Stimulated activated CD4-positive, alpha-beta T cell treated with anti-CD3 and anti-CD28 coated beads, Interleukin-1b, Interleukin-23, amount 100 ng/mL, for 24 hours (primary cell): ENCODE measurements at regions not wholly inside any gene's neighbourhood (a gene's known extent, or its start where the extent isn't known, plus 50 kb on each side); places are given as distances from the start of the nearest gene placed in this dataset.

Experiments
- DNase-seq, 4 experiments: peaks; one replicate each; pipeline ENCODE4 v3.0.0-alpha.2; 2020; ENCODE audit warnings: low read depth in 4 of 4, low spot score in 1 of 4

- no peak for DNase-seq
Measured at GRCh38 chr10:107440741-107441140, 276.2 kb upstream of the SORCS1 start.

DNA sequence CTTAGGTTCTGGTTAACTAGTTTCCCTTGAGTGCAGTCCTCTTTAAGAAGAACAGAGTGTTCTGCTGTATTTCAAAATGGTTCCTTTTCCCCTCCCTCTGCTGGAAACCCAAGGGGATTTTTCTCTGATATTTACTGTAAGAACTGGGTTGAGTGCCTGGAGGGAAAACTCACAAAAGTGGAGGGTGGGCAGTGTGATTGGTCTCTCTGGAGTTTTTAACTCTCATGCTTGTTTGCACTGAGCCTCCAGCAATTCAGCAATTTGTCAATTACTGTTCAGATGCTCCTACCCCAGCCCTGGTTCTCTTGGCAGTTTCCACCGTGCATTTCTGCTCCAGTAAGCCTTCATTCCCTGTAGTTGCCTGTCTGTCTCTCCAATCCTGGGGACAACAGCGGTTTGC lies 273.4 kb upstream of the SORCS1 start:
- no peak for DNase-seq

GRCh38 chr10:107436568-107436967 lies 272.1 kb upstream of the SORCS1 start:
- DNase-seq: no peak

DNA sequence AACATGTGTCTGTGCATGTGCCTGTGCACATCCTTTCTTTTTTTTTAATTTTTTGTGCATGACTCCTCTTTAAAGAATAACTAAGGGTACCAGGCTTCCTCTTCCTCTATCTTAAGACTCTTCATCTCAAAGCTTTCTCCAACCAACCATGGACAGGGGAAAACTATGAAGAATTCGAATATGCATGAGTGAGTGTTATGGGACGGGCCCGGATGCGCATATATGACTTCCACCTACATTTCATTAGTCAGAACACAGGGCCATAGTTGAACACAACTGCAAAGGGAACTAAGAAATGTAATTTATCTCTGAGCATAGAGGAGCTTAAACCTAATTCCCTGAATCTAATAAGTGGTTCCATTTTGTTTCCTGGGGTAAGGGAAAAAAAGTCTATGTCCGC lies 270.3 kb upstream of the SORCS1 start:
- no peak for DNase-seq

- no peak for DNase-seq
Measured at GRCh38 chr10:107434201-107434600, 269.7 kb upstream of the SORCS1 start.

DNA sequence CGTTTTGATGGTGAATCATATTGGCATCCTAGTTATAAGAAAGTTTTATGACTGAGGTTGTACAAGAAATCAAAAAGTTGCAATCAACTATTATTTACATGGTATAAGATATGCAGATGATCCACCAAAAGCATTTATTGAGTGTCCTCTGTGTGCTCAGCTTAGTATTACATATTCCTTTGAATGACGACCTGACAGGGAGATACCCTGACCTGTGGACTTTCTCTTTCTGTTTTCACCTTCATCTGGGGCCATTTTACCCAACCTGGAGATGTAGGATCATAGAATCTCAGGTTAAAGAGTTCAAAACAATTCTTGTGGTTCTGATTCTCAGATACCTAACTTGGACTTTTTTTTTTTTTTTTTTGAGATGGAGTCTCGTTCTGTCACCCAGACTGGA lies 269.1 kb upstream of the SORCS1 start:
- no peak for DNase-seq

DNA sequence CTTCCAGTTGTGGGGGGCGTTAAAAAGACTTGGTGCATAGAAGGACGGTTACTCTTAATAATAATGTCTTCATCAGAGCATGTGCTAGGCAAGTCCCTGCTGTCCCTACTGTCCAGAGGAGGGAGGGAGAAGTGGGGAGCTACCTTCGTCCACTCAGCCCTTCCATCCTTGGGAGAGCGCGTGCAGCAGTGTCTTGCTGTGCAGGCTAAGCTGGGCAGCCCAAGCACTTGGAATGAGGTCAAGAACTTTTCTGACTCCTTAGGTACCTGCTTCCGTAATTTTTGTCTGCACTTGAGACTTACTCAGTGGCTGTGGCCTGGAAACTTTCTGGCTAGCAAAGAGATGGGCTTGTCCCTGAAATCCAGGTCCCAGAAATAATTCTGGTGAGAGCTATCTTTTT lies 265.9 kb upstream of the SORCS1 start:
- no peak for DNase-seq

GRCh38 chr10:107427016-107427415 lies 262.5 kb upstream of the SORCS1 start:
- DNase-seq: no peak

DNA sequence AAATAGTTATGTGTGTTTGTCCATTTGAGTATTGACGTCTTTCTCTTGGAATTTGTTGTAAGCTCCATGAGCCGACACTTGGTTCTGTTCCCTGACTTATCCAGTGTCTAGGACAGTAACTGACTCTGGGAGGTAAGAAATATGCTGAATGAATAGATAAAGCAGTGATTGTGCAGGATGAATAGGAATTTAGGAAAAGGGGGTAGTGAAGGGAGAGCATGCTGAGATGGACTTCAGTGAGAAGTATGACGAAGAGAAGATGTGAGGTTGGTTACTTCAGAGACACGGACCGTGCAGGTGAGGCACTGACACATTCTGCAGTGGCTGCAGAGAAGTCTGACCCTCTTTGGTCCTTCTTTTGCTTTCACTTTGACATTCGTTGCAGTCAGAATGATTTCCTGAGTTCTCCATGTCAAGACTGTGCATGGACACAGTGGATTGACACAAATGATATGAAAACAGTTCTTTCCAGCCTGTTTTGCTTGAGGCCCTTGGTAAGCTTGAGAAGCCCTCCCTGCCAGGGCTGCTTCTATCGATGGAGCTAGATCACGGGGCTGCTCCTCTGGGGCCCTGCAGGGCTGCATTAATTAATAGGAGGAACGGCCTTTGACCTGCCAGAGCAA lies 261.5 kb upstream of the SORCS1 start:
- no peak for DNase-seq

GRCh38 chr10:107424628-107425027 lies 260.1 kb upstream of the SORCS1 start:
- no peak for DNase-seq

DNA sequence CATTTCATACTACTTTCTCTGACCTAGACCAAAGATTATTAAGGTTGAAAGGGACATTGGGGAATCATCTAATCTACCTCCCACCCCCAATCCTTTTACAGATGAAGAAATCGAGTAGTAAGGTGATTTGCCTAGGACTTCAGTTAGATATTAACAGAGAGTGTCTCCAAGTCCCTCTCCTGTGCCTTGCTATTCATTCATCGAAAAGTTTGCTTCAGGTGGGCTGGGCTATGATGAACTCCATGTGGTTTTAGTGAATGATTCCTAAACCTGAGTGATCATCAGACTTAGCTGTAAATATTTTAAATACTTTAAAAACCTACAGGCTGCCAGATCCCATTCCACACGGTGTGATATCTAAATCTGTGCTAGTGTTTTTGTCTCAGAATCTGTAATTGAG lies 259.4 kb upstream of the SORCS1 start:
- DNase-seq: no peak

- DNase-seq: no peak
Measured at GRCh38 chr10:107422681-107423080, 258.2 kb upstream of the SORCS1 start.

- DNase-seq: no peak
Measured at GRCh38 chr10:107420196-107420595, 255.7 kb upstream of the SORCS1 start.

DNA sequence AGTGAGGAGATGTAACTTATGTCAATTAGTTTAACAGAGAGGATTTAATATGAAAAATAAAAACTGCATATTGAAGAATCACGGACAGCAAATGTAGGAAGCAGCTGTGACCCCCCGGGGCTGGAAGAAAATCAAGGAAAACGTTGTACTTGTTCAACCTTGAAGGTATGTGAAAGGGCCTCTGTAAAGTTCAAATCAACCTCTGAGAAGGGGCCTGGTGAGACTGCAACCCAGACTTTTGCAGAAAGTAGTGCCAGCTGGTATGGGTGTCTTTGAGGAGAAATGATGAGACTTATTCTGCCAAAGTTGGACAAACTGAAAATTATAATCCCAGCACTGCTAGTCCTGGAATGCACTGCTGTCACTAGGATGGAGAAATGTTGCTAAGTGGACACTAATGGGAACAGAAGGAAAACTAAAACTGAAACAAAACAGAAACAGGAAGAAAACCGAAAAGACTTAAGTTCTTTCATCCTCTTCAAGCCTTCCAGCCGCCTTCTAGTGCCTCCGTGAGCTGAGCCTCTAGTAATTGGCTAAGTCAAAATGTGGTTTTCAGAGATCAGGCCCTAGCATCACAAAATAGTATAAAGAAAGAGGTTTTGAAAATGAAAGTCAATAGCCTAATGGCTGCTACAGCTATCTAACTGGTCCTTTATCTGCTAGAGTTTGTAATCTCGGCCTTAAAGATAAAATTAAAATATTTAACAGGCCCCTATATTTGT lies 253.7 kb upstream of the SORCS1 start:
- no peak for DNase-seq

GRCh38 chr10:107417446-107417845 lies 252.9 kb upstream of the SORCS1 start:
- DNase-seq: no peak

GRCh38 chr10:107415446-107415845 lies 250.9 kb upstream of the SORCS1 start:
- DNase-seq: no peak

DNA sequence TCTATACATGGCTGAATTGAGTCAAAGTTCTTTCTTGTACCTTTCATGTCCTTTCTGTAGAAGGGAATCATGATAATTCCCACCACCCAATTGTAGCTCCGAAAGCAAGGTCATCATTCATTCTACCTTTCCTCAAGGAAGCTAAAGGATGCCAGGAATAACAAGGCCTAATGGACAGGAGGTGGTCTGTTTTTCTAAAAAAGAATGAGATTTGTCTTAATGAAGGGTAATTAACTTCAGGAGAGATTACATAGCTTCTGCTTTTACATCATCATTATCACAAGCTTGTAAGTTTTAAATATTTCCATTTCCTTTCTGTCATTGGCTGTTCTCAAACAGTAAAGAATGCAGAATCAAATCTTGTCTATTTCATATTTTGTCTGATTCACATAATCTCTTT lies 249.5 kb upstream of the SORCS1 start:
- DNase-seq: no peak

DNA sequence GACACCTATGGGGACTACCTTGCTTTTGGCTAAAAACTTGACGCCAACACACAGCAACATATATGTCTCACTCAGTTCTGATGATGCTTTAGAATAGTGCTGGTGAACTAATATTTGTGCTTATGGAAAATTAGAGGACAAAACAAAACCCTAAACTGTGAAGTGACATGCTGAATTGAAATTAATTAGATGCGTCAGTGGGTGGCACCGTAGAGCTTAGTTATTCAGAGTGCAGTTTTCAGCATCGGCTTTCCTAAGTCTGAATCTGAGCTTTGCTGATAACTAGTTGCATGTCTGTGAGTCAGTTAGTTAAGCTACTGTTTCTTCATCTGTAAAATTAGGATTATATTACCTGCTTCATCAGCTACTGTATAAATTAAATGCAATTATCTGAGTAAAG lies 245.0 kb upstream of the SORCS1 start:
- DNase-seq: no peak

DNA sequence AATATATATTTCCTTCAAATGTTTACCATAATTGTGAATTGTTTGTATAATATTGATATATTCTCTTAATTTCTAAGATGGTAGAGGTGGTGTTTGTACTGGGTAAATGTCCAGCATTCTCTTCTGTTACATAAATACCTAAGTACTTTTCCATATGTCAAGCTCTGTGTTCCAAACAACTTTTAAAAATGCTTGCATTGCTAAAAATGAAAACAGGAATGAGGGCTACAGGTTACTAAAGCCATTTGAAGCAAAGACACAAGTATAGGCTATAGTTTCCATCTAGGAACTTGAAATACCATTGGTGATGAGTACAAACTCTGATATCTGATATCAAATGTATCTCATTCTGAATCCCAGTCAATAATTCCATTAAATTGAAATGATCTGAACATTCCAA lies 233.6 kb upstream of the SORCS1 start:
- DNase-seq: no peak

DNA sequence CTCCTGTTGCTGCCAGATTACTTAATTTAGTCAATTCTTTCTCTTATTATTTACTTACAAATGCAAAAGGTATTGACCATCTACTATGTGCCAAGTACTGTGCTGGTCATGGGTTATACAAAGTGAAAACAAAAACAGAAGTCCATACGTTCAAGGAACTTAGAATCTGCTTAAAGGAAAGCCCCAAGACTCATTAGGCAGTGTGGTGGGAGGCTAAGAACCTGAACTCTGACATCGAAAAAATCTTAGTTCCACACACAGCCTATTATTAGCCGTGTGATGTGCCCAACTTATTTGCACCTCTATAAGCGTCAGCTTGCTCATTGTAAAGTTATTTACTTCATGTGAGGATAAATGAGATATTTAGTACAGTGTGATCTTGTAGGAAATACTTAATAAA lies 227.4 kb upstream of the SORCS1 start:
- DNase-seq: no peak

DNA sequence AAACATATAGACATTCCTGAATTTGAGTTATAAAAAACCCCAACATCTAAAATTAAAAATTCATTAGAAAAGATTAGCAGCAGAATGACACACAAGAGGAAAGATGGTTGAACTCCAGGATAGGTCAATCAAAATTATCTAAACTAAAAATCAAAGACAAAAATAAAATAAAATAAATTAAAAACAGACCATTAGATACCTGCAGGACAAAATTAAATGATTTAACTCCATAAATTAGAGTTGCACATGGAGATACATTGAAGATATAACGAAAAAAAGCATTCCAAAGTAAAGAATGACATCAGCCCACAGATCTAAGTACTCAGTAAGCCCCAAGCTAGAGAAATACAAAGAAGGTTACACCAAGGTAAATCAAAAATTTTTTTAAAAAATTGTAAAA lies 226.1 kb upstream of the SORCS1 start:
- no peak for DNase-seq

GRCh38 chr10:107383357-107383756 lies 218.9 kb upstream of the SORCS1 start:
- DNase-seq: no peak

- DNase-seq: no peak
Measured at GRCh38 chr10:107379601-107380000, 215.1 kb upstream of the SORCS1 start.
